HEK293 (cell line): ENCODE measurements at regions not wholly inside any gene's neighbourhood (a gene's known extent, or its start where the extent isn't known, plus 50 kb on each side); places are given as distances from the start of the nearest gene placed in this dataset.

Experiments used
- CTCF ChIA-PET: fragments of 350-600 bp; formaldehyde crosslinking; extraction: SDS; loops from one replicate; lab custom pipeline; 2021; ENCODE audit warnings: antibody characterized with exemption; lab: Yijun Ruan, JAX
- POLR2A ChIA-PET: fragments of 300-600 bp; formaldehyde crosslinking; extraction: SDS; loops from one replicate; lab custom pipeline; 2020; ENCODE audit warnings: antibody characterized with exemption, inconsistent platforms; lab: Yijun Ruan, JAX
- H3K27ac ChIP-seq: fragments of 200-500 bp; sonication (Bioruptor generic); 2 replicates; pipeline ENCODE4 v1.5.1; 2014; ENCODE audit warnings: low read depth, low read length, control low read depth, inconsistent platforms; ENCODE audit errors: extremely low read depth
- H3K36me3 ChIP-seq, 2 experiments: fragments of 200-500 bp in 1 of 2; sonication (Bioruptor generic) in 1 of 2; 1 replicate in 1 of 2; 2 replicates in 1 of 2; pipeline ENCODE4 v1.5.1; 2014 to 2017; ENCODE audit warnings: inconsistent platforms in 2 of 2, low read length in 2 of 2; ENCODE audit not compliant: control insufficient read depth in 2 of 2, insufficient read depth in 1 of 2
- H3K4me1 ChIP-seq: fragments of 200-500 bp; sonication (Bioruptor generic); 2 replicates; pipeline ENCODE4 v1.5.1; 2014; ENCODE audit warnings: mild to moderate bottlenecking, low read length, inconsistent platforms; ENCODE audit not compliant: control insufficient read depth, insufficient read depth
- H3K4me3 ChIP-seq: 2 replicates; pipeline ENCODE4 v1.5.1; 2011; ENCODE audit warnings: low read depth, mild to moderate bottlenecking, control low read depth, low read length, moderate library complexity
- H3K9me3 ChIP-seq: fragments of 200-500 bp; sonication (Bioruptor generic); 2 replicates; pipeline ENCODE4 v1.5.1; 2014; ENCODE audit warnings: low read depth, low read length, inconsistent platforms; ENCODE audit not compliant: control insufficient read depth, insufficient read depth
- GFI1B ChIP-seq: fragments of 450-650 bp; formaldehyde crosslinking; IDR thresholded peaks from 2 replicates; pipeline ENCODE4 v1.5.1; 2016; ENCODE audit warnings: missing biosample characterization, missing genetic modification characterization
- KLF10 ChIP-seq: fragments of 450-650 bp; IDR thresholded peaks from 2 replicates; pipeline ENCODE4 v1.5.1; 2018; ENCODE audit warnings: missing biosample characterization, mild to moderate bottlenecking, missing genetic modification characterization
- OSR2 ChIP-seq: fragments of 450-650 bp; formaldehyde crosslinking; IDR thresholded peaks from 2 replicates; pipeline ENCODE4 v1.5.1; 2016; ENCODE audit warnings: missing biosample characterization, missing genetic modification characterization
- REST ChIP-seq: fragments of 450-650 bp; formaldehyde crosslinking; IDR thresholded peaks from 2 replicates; pipeline ENCODE4 v1.5.1; 2016; ENCODE audit warnings: missing biosample characterization, missing genetic modification characterization
- SP7 ChIP-seq: fragments of 450-650 bp; formaldehyde crosslinking; IDR thresholded peaks from 2 replicates; pipeline ENCODE4 v1.5.1; 2016; ENCODE audit warnings: missing biosample characterization, missing genetic modification characterization
- YY1 ChIP-seq: fragments of 450-650 bp; formaldehyde crosslinking; IDR thresholded peaks from 2 replicates; pipeline ENCODE4 v1.5.1; 2018; ENCODE audit warnings: missing biosample characterization, missing genetic modification characterization
- ZBTB7A ChIP-seq: fragments of 450-650 bp; formaldehyde crosslinking; IDR thresholded peaks from 2 replicates; pipeline ENCODE4 v1.5.1; 2016; ENCODE audit warnings: low read depth, missing biosample characterization, missing genetic modification characterization
- ZNF114 ChIP-seq: fragments of 450-650 bp; formaldehyde crosslinking; IDR thresholded peaks from 2 replicates; pipeline ENCODE4 v1.5.0; 2017; ENCODE audit warnings: missing biosample characterization, missing genetic modification characterization
- ZNF2 ChIP-seq: fragments of 450-650 bp; formaldehyde crosslinking; IDR thresholded peaks from 2 replicates; pipeline ENCODE4 v1.5.1; 2016; ENCODE audit warnings: missing biosample characterization, missing genetic modification characterization
- ZNF202 ChIP-seq: fragments of 450-650 bp; formaldehyde crosslinking; IDR thresholded peaks from 2 replicates; pipeline ENCODE4 v1.5.1; 2016; ENCODE audit warnings: missing biosample characterization, missing genetic modification characterization, borderline replicate concordance
- ZNF362 ChIP-seq: fragments of 450-650 bp; formaldehyde crosslinking; IDR thresholded peaks from 2 replicates; pipeline ENCODE4 v1.5.1; 2016; ENCODE audit warnings: missing biosample characterization, missing genetic modification characterization
- ZNF37A ChIP-seq: fragments of 450-650 bp; IDR thresholded peaks from 2 replicates; pipeline ENCODE4 v1.5.1; 2018; ENCODE audit warnings: missing biosample characterization, missing genetic modification characterization
- ZNF398 ChIP-seq: fragments of 450-650 bp; formaldehyde crosslinking; IDR thresholded peaks from 2 replicates; pipeline ENCODE4 v1.5.1; 2017; ENCODE audit warnings: missing biosample characterization, missing genetic modification characterization
- ZNF449 ChIP-seq: fragments of 450-650 bp; formaldehyde crosslinking; IDR thresholded peaks from 2 replicates; pipeline ENCODE4 v1.5.1; 2017; ENCODE audit warnings: missing biosample characterization, mild to moderate bottlenecking, missing genetic modification characterization, moderate library complexity
- ZNF488 ChIP-seq: fragments of 450-650 bp; formaldehyde crosslinking; IDR thresholded peaks from 2 replicates; pipeline ENCODE4 v1.5.1; 2016; ENCODE audit warnings: missing biosample characterization, missing genetic modification characterization
- ZNF629 ChIP-seq: fragments of 450-650 bp; formaldehyde crosslinking; IDR thresholded peaks from 2 replicates; pipeline ENCODE4 v1.5.1; 2017; ENCODE audit warnings: missing biosample characterization, missing genetic modification characterization
- ZNF654 ChIP-seq: fragments of 450-650 bp; formaldehyde crosslinking; IDR thresholded peaks from 2 replicates; pipeline ENCODE4 v1.5.1; 2016; ENCODE audit warnings: low read depth, missing biosample characterization, missing genetic modification characterization
- ZNF707 ChIP-seq: fragments of 450-650 bp; formaldehyde crosslinking; IDR thresholded peaks from 2 replicates; pipeline ENCODE4 v1.5.1; 2016; ENCODE audit warnings: missing biosample characterization, missing genetic modification characterization

GRCh38 chr11:115780646-115781362 is 276.6 kb upstream of the CADM1 start:
- H3K4me3 ChIP-seq: no peak overlapping the region
- no peaks in the 10 kb centered on the region for H3K9me3 ChIP-seq
- H3K36me3 ChIP-seq: no peaks in the 10 kb centered on the region
- H3K4me1 ChIP-seq: no peaks in the 10 kb centered on the region
- no peak for TF ChIP-seq ZNF37A (tag by site-specific recombination)
- TF ChIP-seq ZNF449: no peak
- TF ChIP-seq ZNF202 (tag by site-specific recombination): no peak
- TF ChIP-seq ZNF362: no peak
- no peak for TF ChIP-seq ZNF654 (tag by site-specific recombination)
- no peak for TF ChIP-seq GFI1B (tag by site-specific recombination)
- no peak for TF ChIP-seq REST (tag by site-specific recombination)
- TF ChIP-seq KLF10: no peak
- TF ChIP-seq SP7 (tag by site-specific recombination): no peak
- no peak for TF ChIP-seq ZBTB7A (tag by site-specific recombination)
- no peak for TF ChIP-seq YY1 (tag by site-specific recombination)
- no peak for TF ChIP-seq ZNF707 (tag by site-specific recombination)
- TF ChIP-seq OSR2 (tag by site-specific recombination): no peak
- TF ChIP-seq ZNF2: no peak
- no peak for TF ChIP-seq ZNF629 (tag by site-specific recombination)
- no peak for TF ChIP-seq ZNF488 (tag by site-specific recombination)
- no peak for TF ChIP-seq ZNF398 (tag by site-specific recombination)
- no peak for TF ChIP-seq ZNF114 (tag by site-specific recombination)
- ChIA-PET CTCF (no interaction called here), POLR2A (no interaction called here)
- H3K27ac ChIP-seq: no peak overlapping the region
